Mesothelial cell of epicardium (in vitro differentiated cells): ENCODE measurements at regions not wholly inside any gene's neighbourhood (a gene's known extent, or its start where the extent isn't known, plus 50 kb on each side); places are given as distances from the start of the nearest gene placed in this dataset.

Experiments used
- DNase-seq, 2 experiments: peaks; one replicate each; pipeline ENCODE4 v3.0.0; 2021; ENCODE audit warnings: low spot score in 2 of 2; ENCODE audit not compliant: unreplicated experiment in 2 of 2
- H3K27ac Mint-ChIP-seq: 2 replicates; pipeline ENCODE4 v1.8.0; 2021; ENCODE audit warnings: mixed read lengths
- H3K27me3 Mint-ChIP-seq: 2 replicates; pipeline ENCODE4 v1.8.0; 2021; ENCODE audit warnings: low read depth, mixed read lengths
- H3K36me3 Mint-ChIP-seq: 2 replicates; pipeline ENCODE4 v1.8.0; 2021; ENCODE audit warnings: mixed read lengths
- H3K4me1 Mint-ChIP-seq: 2 replicates; pipeline ENCODE4 v1.8.0; 2021; ENCODE audit warnings: mixed read lengths
- H3K4me3 Mint-ChIP-seq: 2 replicates; pipeline ENCODE4 v1.8.0; 2021; ENCODE audit warnings: mild to moderate bottlenecking, moderate library complexity, mixed read lengths
- H3K9me3 Mint-ChIP-seq: 2 replicates; pipeline ENCODE4 v1.8.0; 2021; ENCODE audit warnings: mixed read lengths
- CTCF ChIP-seq: fragments of 200-600 bp; sonication (generic); IDR thresholded peaks from one replicate; pipeline ENCODE4 v1.5.0; 2021; ENCODE audit warnings: antibody characterized with exemption; ENCODE audit not compliant: unreplicated experiment

GRCh38 chr2:7969756-7970515 is 711.9 kb upstream of the ID2 start:
- no peaks in the 10 kb centered on the region for H3K9me3 Mint-ChIP-seq
- H3K27ac Mint-ChIP-seq: no peak overlapping the region
- H3K36me3 Mint-ChIP-seq: no peaks in the 10 kb centered on the region
- no peak overlapping the region for H3K4me3 Mint-ChIP-seq
- no peak for TF ChIP-seq CTCF
- peaks cover 16% of the 10 kb centered on the region for H3K4me1 Mint-ChIP-seq
- no peak for DNase-seq
- no peaks in the 10 kb centered on the region for H3K27me3 Mint-ChIP-seq

GRCh38 chr2:7971248-7971647 is 710.6 kb upstream of the ID2 start:
- Mint-ChIP-seq H3K36me3 (no peaks in the 10 kb centered on the region), H3K27ac (no peak overlapping the region), H3K4me1 (peaks cover 11% of the 10 kb centered on the region), H3K27me3 (peaks cover 2% of the 10 kb centered on the region), H3K9me3 (no peaks in the 10 kb centered on the region), H3K4me3 (no peak overlapping the region)
- DNase-seq: no peak
- no peak for TF ChIP-seq CTCF

DNA sequence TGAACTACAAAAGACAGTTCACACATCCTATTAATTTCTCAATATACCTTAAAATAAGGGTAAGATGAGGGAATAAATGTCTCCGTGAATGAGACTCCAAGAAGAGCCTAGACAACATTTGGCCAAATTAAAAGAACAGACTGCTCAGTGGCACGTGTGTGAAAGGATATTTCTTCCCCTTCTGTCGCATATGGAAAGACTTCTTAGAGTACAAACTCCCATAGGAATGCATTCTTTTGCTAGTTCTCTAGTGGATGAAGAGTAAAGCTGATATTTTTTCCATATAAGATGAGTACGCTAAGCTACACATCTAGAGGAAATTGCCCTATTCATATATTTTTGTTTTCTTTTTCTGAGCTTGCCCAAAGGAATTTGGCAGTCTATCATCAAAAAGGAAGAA is 710.0 kb upstream of the ID2 start:
- H3K27ac Mint-ChIP-seq: no peak overlapping the region
- no peak overlapping the region for H3K4me3 Mint-ChIP-seq
- H3K9me3 Mint-ChIP-seq: no peaks in the 10 kb centered on the region
- peaks cover 2% of the 10 kb centered on the region for H3K27me3 Mint-ChIP-seq
- no peak for DNase-seq
- peaks cover 11% of the 10 kb centered on the region for H3K4me1 Mint-ChIP-seq
- no peak for TF ChIP-seq CTCF
- H3K36me3 Mint-ChIP-seq: no peaks in the 10 kb centered on the region

DNA sequence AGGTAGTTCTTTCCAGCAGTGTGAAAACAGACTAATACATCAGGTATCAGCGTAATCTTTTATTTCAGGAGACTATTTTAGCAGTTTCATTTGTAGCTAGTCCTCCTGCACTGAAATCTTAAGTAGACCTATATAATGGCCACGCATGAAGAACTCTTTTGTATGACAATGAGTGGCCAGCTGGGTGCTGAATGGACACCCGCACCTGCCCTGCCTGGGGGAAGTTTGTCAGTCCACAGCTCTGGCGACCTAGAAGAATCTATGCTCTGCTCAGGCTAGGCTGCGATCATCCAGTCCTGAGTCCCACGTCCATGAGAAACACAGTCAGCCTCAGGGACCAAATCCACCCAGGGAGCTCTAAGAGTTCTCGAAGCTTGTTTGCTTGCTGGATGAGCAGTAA is 709.2 kb upstream of the ID2 start:
- Mint-ChIP-seq H3K4me1 (peaks cover 12% of the 10 kb centered on the region), H3K36me3 (no peaks in the 10 kb centered on the region), H3K9me3 (no peaks in the 10 kb centered on the region), H3K27ac (no peak overlapping the region), H3K27me3 (peaks cover 2% of the 10 kb centered on the region), H3K4me3 (no peak overlapping the region)
- no peak for TF ChIP-seq CTCF
- no peak for DNase-seq

DNA sequence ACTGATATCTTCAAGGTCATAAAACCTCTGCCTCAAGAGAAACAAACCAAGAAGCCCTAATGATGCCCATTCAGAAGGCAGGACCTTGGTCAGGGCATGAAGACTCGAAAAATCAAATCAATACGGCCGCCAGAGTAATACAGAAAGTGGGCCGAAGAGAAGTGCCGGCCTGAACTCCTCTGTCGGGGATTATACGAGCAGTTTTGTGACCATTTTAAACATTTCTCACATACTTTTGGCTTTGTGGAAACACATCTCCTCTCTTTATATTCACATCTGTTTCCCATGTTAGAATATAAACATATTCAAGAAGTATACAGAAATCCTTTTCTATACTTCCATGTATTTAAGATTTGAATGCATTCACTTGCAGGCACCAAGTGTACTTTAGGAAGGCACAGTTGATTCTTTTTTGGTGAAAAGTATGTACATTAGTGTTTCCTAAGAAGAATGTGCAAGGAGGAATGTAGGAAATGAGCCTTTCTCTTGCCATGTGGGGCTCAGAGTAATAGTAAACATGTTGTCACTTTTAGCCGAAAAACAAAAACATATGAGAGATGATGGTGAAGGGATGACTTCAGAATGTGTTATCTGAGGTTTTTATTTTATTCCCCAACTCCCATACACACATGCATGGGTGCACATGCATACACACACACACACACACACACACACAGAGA is 707.9 kb upstream of the ID2 start:
- H3K4me3 Mint-ChIP-seq: no peak overlapping the region
- no peaks in the 10 kb centered on the region for H3K9me3 Mint-ChIP-seq
- H3K36me3 Mint-ChIP-seq: no peaks in the 10 kb centered on the region
- TF ChIP-seq CTCF: no peak
- H3K4me1 Mint-ChIP-seq: peaks cover 19% of the 10 kb centered on the region
- peaks cover 2% of the 10 kb centered on the region for H3K27me3 Mint-ChIP-seq
- H3K27ac Mint-ChIP-seq: no peak overlapping the region
- no peak for DNase-seq
